HG03139 (cell line): ENCODE measurements at regions not wholly inside any gene's neighbourhood (a gene's known extent, or its start where the extent isn't known, plus 50 kb on each side); places are given as distances from the start of the nearest gene placed in this dataset.
"Not testable (repeated sequence)": the region's sequence is repeated elsewhere in the genome, so short reads cannot be mapped to it uniquely, and the experiment has no call there.

Source experiments
- ATAC-seq: cut with Tn5 transposase; IDR thresholded peaks from one replicate; pipeline ENCODE4 v1.9.1; 2021; ENCODE audit not compliant: unreplicated experiment

DNA sequence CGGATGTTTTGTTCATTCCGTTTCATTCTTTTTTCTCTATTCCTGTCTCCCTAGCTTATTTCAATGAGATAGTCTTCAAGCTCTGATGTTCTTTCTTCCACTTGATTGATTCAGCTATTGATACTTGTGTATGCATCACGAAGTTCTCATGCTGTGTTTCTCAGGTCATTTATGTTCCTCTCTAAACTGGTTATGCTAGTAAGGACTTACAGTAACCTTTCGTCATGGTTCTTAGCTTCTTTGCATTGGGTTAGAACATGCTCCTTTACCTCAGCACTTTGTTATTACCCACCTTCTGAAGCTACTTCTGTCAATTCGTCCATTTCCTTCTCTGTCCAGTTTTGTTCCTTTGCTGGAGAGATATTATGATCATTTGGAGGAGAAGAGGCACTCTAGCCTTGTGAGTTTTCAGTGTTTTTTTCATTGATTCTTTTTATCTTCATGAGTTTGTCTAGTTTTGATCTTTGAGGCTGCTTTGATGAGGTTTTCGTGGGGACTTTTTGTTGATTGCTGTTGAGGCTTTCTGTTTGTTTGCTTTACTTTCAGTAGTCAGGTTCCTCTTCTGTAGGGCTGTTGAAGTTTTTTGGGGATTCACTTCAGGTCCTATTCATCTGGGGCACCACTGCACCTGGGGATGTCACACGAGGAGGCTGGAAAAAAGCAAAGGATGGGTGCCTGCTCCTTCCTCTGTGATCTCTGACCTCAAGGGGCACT is 496.9 kb upstream of the LRRC7 start:
- ATAC-seq: no peak

DNA sequence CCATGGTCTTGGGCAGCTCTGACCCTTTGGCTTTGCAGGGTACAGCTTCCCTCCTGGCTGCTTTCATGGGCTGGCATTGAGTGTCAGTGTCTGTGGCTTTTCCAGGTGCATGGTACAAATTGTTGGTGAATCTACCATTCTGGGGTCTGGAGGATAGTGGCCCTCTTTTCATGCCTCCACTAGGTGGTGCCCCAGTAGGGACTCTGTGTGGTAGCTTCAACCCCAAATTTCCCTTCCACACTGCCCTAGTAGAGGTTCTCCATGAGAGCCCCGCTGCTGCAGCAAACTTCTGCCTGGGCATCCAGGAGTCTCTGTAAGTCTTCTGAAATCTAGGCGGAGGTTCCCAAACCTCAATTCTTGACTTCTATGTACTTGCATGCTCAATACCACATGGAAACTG is 494.5 kb upstream of the LRRC7 start:
- no peak for ATAC-seq

DNA sequence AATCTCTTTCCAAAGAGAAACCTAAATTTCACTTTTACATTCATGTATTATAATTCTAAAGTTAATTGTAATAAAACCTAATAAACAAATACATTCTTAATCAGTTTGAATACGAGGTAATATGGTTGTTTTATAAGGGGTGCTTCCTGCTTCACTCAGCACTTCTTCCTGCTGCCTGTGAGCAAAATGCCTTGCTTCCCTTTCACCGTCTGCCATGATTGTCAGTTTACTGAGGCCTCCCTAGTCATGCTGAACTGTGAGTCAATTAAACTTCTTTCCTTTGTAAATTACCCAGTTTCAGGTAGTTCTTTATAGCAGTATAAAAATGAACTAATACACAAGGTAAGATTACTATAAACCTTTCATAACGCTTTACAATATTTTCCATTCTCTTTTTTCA is 491.1 kb upstream of the LRRC7 start:
- ATAC-seq: no peak

DNA sequence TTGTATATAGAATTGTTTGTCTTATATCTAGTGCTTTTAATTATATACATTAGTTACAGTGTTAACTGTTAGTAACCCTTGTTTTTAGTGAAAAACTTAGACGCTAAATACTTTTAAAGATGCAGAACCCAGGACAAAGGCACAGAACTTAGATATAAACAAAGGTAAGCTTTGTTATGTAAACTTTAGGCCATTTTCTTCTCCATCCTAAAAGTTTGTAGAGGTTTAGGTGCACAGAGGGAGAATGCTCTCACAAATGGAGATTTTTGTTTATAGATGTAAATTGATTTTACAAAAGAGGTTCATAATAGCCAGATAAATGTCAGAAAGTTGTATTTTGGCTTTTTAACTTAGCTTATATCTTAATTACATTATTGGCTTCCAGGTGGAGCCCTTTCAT is 490.5 kb upstream of the LRRC7 start:
- no peak for ATAC-seq

DNA sequence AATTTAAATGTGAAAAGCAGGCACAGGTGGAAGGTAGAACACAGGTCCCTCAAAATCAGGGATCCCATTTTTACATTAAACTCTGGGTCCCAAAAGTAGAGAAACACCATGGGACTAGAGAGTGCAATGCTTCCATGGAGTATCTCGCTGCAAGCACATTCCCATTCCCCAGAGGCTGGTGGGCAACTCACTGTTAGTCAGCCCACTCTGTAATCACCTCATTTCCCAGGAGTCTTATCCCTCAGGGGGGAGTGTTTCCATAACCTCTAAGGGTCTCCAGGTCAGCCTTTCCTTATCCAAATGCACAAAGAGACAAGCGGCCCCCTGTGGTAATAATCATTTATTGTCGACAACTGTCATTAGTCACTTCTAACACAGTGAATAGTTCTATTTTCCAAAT is 490.1 kb upstream of the LRRC7 start:
- ATAC-seq: no peak

DNA sequence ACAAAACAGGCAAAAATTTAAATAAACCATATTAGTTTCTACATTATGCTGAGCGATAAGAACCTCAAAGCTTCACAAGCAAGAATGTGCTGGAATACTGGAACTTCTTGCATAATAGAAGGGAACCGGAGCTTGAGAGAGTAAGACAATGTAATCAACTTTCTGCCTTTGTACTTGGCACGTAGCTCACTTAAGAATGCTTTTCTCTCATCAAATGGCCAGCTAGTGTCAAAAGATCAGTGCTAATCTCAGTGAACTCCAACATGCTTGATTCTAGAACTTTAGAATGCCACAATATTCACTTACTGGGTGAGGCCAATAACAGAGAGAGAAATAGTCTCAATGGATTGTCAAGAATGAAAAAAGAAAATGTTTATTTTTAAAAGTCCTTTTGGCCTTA is 486.1 kb upstream of the LRRC7 start:
- ATAC-seq: no peak

DNA sequence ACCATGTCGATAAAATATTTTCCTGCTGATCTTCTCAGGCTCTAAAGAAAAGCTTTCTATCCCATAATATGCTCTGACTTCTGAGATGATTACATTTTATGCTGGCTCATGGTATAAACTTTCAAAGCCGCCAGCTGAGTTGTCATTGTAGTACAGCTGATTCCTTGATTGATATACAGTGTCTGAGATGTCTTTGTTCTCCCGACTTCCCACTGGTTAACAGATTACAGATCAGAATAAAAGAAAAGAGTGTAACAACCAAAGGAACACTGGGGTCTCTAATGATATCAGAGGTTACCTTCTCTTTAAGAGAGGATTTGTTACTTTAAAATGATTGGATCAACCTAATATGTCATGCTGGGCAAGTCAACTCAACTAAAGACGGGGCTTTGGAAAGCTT is 485.4 kb upstream of the LRRC7 start:
- ATAC-seq: no peak

DNA sequence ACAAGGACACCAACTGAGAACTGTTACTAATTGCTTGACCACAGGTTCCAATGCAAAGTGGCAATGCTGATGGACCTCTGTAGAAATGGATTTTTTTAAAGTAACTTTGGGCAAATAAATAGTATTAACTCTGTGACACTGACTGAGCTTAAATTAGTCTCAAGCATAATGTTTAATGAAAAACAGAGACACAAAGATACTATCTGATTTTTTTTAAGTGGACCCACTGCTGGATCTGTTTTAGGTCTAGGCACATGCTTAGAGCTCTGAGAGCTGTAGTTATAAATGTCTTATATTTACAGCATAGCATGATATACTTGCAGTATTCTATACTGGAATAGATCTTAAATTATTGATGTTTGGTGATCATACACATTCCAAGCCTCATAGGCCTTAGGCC is 481.6 kb upstream of the LRRC7 start:
- no peak for ATAC-seq

DNA sequence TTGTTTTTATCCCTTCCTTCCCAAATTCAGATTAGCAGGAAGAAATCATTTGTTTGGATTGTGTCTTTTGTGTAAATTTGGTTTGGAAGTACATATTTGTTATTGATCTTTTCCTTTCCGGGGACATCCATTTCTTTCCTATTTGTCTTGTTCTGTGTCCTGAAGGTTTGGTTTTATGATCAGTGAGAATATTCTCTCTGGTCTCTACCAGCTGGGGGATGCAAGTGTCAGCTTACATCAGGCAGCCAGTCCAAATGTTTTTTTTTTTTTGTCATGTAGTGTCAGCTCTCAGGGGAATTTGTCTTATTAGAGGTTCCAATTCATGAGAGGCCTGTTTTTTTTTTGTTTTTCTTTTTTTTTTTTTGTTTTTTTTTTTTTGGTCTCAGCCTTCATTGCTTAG is 479.2 kb upstream of the LRRC7 start:
- ATAC-seq: no peak

DNA sequence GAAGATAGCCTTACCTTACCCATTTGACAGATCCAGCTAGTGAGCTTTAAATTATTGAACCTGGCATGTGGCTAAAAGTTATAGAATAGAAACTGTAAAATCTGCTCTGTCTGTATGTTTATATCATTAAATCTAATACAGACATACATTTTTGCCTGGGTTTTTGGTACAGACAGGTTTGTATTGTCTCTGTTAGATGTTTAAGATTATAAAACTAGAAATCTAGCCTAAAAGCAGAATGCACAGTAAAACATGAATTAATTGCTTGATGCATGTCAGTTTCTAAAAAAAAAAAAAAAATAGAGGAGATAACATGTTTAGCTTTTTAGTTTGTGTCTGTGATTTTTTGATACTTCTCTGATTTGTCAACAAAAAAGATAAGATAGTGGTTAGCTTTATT is 477.6 kb upstream of the LRRC7 start:
- ATAC-seq: no peak

DNA sequence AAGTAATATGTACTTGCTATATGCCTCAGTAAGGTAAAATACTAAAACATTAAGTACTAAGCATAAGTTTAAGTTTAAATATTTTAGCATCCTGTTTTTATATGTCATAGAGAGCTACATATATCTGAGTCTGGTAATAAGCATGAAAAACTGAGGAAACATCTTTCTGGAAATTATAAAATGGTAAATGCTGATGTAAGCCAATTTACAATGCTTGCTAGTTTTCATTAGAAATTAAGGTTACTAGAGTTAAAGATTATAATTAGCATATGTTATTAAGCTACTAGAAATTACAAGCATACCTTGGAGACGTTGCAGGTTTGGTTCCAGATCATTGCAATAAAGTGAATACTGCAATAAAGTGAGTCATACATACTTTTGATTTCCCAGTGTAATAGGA is 477.0 kb upstream of the LRRC7 start:
- no peak for ATAC-seq

DNA sequence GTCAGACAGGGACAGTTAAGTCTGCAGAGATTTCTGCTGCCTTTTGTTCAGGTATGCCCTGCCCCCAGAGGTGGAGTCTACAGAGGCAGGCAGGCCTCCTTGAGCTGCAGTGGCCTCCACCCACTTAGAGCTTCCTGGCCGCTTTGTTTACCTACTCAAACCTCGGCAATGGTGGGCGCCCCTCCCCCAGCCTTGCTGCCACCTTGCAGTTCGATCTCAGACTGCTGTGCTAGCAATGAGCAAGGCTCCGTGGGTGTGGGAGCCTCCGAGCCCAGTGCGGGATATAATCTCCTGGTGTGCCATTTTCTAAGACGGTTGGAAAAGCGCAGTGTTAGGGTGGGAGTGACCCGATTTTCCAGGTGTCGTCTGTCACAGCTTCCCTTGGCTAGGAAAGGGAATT is 465.7 kb upstream of the LRRC7 start:
- not testable (repeated sequence) for ATAC-seq

DNA sequence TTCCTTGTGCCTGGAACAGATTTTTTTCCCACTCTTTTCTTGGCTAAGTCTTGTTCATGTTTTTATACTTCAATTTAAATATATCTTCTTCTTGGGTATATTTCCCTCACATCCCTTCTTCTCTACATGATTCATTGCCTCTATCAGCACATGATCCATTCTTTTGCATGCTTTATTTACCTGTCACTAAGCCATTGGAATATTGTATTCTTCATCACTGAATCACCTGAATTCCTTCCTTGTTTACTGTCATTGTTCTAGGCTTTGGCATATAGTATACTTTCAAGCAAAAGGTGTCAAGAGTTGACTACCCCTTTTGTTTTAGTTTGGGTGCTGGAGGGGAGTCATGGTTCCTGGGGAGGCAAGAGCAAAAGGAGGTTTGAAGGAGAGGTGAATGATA is 464.5 kb upstream of the LRRC7 start:
- no peak for ATAC-seq

DNA sequence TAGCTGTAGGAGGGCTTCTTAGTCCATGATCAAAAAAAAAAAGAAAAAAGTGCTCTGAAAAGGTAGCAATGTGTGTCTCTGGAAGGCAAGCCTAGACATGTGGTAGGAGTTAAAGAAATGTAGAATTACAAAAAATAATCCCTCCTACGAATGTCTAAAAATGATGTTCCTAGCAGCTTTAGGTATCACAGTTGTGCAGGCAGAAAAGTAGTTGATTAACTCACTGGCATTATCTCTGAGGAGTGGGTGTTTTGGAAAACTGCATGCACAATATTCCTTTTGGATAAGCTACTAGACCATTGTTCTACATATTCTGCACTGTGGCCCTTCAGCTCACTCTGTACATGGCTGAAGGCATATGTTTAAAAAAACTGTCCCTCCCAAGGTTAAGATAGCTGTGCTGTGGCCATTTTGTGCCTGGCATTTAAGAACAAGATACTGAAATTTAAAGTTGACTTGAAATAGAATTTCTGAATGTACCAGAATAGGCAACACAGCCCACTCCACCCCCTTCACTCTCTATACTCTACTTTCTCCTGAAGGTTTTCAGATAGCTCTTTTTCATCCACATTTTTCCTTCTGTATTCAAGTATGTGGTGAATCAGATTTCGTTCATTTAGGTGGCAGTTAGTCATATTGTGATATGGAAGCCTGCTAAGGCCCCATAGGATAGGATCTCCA is 463.9 kb upstream of the LRRC7 start:
- no peak for ATAC-seq

DNA sequence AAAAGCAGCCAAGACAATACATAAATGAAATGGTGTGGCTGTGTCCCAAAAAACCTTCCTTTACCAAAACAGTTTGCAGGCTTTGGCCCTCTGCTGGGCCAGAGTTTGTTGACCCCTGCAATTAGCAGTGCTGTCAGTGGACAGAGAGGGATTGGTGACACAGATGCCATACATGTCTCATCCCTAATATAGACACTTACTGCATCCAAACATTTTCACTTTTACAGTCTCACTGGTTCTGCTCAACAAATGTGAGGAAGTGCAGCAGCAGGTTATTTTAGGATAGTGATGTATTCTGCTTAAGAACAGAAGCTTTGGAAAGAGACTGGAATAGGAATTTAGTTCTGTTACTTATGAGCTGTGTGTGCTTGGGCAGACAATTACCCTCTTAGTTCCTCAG is 462.8 kb upstream of the LRRC7 start:
- ATAC-seq: no peak

DNA sequence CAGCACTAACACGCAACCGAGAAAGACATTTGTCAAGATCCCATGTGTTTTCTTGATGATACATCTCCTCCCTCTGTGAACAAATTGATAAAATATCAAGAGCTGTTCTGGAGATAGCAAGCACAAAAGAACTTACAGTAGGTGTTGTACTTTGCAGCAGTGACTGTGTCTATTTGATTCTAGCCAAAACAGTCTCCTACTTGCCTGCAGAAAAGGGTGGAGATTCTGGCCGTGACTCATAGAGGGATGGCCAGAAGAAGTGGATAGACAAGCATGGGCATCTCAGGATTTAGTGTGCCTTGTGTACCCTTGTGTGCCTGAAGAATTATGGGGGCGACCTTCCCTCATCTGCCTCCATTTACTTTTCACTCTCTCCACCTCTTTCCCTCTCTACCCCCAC is 458.4 kb upstream of the LRRC7 start:
- no peak for ATAC-seq

DNA sequence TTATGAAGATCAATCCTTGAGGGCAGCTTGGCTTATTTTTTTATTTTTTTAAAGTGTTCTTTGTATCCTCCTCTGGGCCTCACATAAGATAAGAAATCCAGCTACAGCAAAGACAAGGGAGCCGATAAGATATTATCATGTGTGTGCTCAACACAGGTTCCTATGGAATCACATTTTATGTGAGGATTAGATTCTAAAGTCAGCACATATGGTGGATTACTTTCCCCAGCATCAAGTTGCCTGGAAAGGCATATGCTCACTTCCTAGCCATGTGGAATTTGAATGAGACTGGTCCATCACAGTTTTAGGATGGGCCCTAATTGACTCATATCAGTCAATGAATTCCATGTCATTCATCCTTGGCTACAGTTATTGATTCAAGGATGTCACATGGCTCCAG is 456.9 kb upstream of the LRRC7 start:
- ATAC-seq: no peak

DNA sequence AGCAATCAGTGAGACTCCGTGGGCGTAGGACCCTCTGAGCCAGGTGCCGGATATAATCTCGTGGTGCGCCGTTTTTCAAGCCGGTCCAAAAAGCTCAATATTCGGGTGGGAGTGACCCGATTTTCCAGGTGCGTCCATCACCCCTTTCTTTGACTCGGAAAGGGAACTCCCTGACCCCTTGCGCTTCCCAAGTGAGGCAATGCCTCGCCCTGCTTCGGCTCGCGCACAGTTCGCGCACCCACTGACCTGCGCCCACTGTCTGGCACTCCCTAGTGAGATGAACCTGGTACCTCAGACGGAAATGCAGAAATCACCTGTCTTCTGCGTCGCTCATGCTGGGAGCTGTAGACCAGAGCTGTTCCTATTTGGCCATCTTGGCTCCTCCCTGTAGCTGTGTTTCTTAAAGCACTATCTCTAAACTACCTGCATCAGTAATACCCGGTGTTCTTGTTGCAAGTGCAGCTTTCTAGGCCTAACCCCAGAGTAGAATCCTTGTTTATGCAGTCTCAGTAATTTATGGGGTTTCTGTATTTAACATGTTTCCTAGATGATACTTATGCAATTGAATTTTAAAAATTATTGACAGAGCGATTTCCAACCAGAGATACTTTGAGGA is 447.5 kb upstream of the LRRC7 start:
- ATAC-seq: not testable (repeated sequence)

DNA sequence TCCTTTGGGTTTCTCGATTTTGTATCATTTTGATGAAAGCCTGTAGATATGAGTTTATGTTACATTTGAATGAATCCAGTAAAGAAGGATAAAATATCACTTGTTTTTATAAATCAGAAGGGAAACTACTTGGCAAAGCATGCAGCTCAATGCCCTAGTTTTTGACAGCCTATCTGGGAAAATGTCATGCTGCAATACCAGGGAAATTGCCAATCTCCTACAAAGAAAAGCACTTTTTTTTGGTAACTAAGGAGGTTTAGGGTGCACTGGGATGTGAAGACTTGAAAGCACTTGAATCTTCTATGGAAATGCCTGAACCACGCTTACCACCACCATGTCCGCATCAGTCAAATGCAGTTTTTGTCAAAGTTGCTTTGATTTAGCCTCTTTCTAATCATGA is 446.9 kb upstream of the LRRC7 start:
- ATAC-seq: no peak

DNA sequence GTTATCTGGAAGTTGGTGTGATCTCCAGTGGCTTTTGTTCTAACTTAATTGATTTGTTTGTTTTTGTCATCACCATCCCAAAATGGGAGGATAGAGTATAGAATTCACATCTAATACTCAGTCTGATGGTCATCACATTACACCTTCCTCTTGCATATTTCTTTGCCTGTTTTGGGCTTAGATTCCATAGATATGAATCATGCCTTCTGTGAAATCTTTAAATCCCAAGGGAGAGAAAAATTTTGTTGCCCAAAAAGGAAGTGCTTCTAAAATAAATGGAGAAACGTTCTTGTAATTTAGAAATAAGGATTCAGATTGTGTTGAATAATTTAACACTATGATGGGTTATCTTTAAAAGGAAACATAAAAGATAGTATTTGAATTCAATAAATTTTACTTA is 446.0 kb upstream of the LRRC7 start:
- no peak for ATAC-seq

DNA sequence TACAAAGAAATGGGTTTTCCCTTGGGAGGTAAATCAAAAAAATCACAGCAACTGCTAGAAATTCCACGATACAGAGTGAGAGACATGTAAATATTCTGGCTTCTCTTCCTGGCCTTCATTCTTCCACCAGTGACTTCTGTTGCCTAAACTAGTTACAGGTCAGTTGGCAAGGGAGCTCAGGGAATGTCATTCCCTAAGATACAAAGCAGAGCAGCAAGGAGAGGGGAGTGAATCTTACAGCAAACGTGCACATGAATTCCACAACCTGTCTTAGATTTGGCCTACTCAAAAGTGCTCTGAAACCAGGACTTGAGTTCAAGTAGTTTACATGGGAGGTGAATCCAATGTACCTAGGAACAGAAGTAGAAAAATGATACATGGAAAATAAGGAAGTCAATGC is 445.3 kb upstream of the LRRC7 start:
- no peak for ATAC-seq

DNA sequence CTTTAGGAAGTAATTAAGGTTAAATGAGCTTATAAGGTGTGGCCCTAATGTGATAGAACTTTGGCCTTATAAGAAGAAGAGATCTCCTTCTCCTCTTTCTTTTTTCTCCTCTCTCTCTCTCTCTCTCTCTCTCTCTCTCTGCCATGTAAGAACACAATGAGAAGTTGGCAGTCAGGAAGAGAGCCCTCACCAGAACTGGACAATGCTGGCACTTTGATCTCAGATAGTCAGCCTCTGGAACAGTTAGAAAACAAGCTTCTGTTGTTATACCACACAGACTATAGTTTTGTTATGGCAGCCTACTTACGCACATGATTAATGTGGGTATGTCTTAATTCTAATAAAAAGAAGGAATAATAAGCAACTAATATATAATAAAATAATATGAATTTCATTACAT is 444.2 kb upstream of the LRRC7 start:
- ATAC-seq: no peak

DNA sequence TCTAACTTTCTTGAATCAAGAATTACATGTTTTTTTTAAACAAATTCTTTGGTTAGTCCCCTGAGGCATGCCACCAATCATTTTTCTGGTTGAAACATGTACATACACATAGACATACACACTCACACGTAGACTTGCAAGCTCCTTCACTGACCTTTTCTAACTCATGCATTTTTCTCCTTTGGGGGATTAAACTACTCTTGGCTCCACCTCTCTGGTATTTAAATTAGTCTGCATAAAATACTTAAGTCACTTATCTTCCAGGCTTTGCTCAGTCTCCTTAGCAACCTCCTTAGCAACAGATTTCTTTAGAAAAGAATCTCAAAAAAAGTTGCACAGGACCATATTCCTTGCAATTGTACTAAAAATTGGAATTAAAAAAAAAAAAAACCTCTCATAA is 440.9 kb upstream of the LRRC7 start:
- ATAC-seq: no peak
